Endothelial cell of umbilical vein (primary cell): ENCODE measurements at regions not wholly inside any gene's neighbourhood (a gene's known extent, or its start where the extent isn't known, plus 50 kb on each side); places are given as distances from the start of the nearest gene placed in this dataset.

Experiments used
- EZH2 ChIP-seq: IDR thresholded peaks from 2 replicates; pipeline ENCODE4 v1.6.1; 2012; ENCODE audit warnings: borderline replicate concordance, low read depth, mild to moderate bottlenecking, moderate library complexity, low read length, inconsistent platforms; ENCODE audit not compliant: severe bottlenecking
- MAX ChIP-seq: IDR thresholded peaks from 2 replicates; pipeline ENCODE4 v1.6.1; 2011; ENCODE audit not compliant: insufficient read depth, insufficient read length
- MYC ChIP-seq: IDR thresholded peaks from one replicate; pipeline ENCODE4 v1.6.1; 2011; ENCODE audit warnings: mild to moderate bottlenecking, low read depth, low read length
- POLR2A ChIP-seq: IDR thresholded peaks from 2 replicates; pipeline ENCODE4 v1.6.1; 2012; ENCODE audit warnings: low read depth, mild to moderate bottlenecking, control low read depth, low read length
- POLR2AphosphoS5 ChIP-seq: IDR thresholded peaks from 2 replicates; pipeline ENCODE4 v1.6.1; 2012; ENCODE audit warnings: low read depth, mild to moderate bottlenecking, control low read depth, low read length, moderate library complexity; ENCODE audit not compliant: insufficient read depth
- TF ChIP-seq, protein P1 (sequence below), 2 donors: IDR thresholded peaks; 1 replicate in 1 of 2; 2 replicates in 1 of 2; pipeline ENCODE4 v1.5.1; 2011; ENCODE audit warnings: low read length in 2 of 2, mild to moderate bottlenecking in 2 of 2, moderate library complexity in 2 of 2, control low read depth in 1 of 2, inconsistent platforms in 1 of 2, low read depth in 1 of 2; ENCODE audit not compliant: insufficient read depth in 1 of 2; ENCODE audit errors: extremely low read depth in 1 of 2

DNA sequence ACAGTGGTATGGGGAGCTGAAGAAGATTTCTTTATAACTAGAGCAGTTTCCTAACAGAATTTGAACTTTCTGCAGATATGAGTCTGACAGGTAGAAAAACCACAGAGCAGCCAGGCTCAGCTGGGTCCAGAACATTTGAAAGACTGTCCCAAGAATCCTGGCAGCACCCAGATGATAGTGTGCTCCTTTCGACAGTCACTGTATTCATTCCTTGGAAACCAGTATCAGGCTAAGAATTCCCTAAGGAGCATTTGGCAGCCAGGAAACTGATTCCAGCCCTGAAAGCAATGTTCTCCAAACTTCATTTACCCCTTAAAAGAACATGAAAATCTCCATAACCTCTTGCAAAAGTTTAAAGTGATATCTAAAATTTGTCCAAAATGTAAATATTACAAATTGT is 123.0 kb upstream of the MTAP start:
- TF ChIP-seq MYC (no peak), EZH2 (no peak), MAX (no peak), POLR2A (no peak), POLR2AphosphoS5 (no peak)
- TF ChIP-seq, protein P1, sequence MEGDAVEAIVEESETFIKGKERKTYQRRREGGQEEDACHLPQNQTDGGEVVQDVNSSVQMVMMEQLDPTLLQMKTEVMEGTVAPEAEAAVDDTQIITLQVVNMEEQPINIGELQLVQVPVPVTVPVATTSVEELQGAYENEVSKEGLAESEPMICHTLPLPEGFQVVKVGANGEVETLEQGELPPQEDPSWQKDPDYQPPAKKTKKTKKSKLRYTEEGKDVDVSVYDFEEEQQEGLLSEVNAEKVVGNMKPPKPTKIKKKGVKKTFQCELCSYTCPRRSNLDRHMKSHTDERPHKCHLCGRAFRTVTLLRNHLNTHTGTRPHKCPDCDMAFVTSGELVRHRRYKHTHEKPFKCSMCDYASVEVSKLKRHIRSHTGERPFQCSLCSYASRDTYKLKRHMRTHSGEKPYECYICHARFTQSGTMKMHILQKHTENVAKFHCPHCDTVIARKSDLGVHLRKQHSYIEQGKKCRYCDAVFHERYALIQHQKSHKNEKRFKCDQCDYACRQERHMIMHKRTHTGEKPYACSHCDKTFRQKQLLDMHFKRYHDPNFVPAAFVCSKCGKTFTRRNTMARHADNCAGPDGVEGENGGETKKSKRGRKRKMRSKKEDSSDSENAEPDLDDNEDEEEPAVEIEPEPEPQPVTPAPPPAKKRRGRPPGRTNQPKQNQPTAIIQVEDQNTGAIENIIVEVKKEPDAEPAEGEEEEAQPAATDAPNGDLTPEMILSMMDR (IDR thresholded peaks at IDR 0.05; ENCODE audit: extremely low read depth in 1 of 2, insufficient read depth in 1 of 2, low read depth in 1 of 2, low read length in 2 of 2), result no peak
